NCI-H82 treated with DMSO at 0.1 percent for 48 hours (cell line): ENCODE measurements at regions not wholly inside any gene's neighbourhood (a gene's known extent, or its start where the extent isn't known, plus 50 kb on each side); places are given as distances from the start of the nearest gene placed in this dataset.
"Not testable (repeated sequence)": the region's sequence is repeated elsewhere in the genome, so short reads cannot be mapped to it uniquely, and the experiment has no call there.

Experiments used
- DNase-seq: peaks from one replicate; lab custom pipeline; 2025; ENCODE audit not compliant: unreplicated experiment; lab: John Stamatoyannopoulos, UW

DNA sequence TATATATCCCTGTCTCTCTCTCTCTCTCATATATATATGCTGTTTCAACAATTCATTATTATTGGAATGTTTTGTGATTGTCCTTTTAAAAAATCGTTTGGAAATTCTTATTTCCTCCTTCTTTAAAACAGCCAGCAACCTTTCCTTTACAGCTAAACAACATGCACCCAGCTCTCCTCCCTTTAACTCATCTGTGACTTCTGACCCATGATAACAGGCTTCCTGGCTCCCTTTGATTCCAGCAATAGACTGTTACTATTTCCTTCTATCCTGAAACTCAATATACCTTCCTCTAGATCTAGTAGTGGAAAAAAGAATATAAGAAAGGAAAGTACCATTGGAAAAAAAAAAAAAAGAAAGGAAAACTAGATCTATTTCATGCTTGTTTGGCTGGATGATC lies 254.7 kb upstream of the RGMB start:
- no peak for DNase-seq

DNA sequence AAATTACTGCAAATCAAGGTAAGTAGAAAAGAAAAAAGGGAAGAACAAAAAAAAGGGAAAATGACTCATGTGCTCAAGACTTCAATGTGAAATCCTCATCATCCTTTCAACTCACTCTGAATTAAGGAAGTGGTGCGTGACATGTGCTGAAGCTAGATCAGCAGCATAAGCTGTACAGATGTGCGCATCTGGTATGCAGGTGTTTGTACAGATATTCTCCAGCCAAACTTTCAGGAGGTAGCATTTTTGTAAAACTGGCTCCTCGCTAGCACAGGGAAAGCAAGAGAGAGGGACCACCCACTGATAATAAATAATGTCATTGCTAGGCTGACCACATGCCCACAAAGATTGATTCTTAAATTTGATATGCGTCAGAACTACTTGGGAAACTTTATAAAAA lies 253.9 kb upstream of the RGMB start:
- no peak for DNase-seq

DNA sequence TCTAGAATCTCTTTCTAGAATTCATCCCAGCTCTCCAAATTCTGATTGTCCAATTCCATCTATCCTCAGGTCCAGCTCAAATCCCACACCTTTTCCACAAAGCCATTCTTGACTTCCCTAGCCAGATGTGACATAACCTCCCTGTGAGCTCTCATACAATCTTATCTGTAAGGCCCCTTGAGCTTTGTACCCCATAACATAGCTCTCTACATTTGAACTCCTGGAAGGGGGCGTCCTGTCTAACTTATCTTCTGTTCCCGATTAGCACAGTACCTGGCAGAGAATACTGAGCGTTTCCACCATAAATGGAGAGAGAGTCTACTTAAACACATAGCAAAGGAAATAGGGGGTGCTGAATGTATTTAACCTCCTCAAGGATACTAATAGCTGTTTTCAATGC lies 251.6 kb upstream of the RGMB start:
- DNase-seq = no peak

DNA sequence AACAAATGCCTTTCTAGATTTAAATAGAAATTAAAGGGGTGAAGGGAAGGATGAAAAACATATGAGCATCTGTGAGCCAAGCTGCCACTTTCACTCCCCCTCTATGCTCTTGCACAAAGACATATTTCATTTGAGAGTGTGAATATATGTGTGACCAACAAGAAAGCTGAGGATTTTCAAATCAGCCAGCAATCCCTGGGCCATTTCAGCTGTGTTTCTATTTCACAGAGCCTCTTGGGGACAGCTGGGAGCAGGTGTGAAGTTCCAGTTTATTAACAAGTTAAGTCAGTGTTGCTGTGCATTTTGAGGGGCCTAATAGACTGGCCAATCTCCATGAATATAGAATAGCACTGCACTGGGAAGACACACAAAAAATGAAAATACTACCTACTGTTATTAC lies 248.7 kb upstream of the RGMB start:
- DNase-seq = no peak

DNA sequence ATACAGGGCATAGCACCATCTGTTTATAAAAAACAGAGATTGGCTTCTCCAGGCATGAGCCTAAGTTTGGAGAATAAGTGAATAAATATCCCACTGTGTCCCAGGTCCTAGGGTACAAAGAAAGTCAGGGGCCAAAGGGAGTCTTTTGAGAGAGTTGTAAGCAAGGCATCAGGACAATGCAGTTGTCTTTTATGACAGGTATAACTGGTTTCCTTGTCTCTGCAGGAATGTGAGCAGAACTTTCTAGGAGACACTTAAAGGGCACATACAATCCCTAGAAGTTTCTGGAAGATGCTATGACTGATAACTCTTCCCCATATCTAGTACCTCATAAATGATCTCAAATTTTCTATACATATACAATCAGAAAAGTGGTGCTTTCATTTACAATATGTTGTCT lies 245.6 kb upstream of the RGMB start:
- DNase-seq = no peak

DNA sequence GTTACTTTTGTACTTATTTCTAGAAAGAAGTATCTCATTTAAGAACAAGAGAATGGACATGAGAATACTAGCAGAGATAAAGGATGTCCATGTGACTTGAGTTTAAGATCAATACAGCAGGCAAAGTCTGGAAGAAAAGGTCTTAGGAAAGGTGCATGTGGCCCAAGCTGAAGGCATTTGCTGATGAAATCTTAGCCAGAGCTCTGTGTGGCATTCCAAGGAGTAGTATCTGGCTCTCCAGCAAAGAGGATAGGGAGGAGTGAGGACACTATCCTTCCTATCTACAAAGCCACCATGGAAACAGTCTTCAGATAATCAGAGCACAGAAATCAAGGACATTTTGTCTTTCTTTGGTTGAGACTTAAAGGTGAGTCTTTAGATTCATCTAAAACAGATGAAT lies 244.1 kb upstream of the RGMB start:
- no peak for DNase-seq

DNA sequence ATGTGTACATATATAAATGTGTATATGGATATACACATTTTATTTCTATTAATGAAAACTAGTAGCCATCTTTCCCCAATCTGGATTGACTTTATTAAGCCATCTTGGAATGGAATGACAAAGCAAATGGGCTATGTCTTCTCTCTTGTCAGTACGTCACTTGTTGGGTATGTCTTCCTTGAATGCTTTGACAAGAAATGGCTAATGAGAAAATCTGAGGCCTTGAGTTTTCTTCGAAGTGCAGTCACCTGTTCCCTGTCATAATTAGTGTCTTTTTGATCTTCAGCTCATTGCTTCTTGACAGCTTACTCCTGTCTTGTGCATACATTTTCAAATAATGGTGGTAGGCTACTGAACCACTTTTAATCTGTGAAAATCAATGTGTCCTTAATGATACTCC lies 243.2 kb upstream of the RGMB start:
- DNase-seq = no peak

DNA sequence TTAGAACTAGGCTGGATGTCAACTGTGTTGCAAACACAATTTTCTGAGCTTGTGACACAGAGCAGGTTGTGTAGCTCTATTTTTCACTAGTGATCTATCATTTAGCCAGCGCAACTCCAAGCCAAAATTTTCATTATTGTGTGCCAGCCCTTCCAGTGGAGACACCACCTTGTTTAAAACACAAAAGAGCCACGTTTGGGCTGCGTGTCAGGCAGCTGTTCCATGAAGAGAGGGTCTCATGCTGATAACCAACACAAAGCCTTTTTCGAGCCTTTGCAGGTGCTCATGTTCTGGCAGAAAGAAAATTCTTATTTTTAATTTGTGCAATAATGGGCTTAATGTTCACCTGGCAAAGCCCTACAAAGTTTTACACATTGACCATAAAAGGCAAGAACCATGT lies 237.6 kb upstream of the RGMB start:
- no peak for DNase-seq

DNA sequence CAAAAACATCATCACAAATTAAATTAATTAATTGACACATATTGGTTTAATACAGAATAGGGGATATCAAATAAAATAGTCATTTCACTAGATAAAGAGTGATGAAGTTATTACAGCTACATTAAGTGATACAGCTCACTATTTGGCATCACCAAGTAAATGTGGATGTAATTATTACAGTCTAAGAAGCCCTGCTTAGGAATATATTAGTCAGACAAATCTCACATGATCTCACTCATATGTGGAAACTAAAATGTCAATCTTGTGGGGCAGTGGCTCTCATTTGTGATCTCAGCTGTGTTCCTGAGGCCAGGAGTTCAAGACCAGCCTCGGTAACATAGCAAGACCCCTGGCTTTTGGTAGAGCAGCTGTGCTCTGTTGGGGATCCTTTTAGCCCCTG lies 233.4 kb upstream of the RGMB start:
- DNase-seq = no peak

DNA sequence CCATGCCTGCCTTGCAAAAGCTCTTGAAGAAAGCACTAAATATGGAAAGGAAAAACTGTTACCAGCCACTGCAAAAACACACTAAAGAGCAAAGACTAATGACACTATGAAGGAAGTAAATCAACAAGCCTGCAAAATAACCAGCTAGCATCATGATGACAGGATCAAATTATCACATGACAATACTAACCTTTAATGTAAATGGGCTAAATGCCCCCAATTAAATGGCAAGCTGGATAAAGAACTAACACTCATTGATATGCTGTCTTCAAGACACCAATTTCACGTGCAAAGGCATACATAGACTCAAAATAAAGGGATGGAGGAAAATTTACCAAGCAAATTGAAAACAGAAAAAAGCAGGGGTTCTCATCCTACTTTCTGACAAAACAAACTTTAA lies 231.8 kb upstream of the RGMB start:
- DNase-seq = no peak

DNA sequence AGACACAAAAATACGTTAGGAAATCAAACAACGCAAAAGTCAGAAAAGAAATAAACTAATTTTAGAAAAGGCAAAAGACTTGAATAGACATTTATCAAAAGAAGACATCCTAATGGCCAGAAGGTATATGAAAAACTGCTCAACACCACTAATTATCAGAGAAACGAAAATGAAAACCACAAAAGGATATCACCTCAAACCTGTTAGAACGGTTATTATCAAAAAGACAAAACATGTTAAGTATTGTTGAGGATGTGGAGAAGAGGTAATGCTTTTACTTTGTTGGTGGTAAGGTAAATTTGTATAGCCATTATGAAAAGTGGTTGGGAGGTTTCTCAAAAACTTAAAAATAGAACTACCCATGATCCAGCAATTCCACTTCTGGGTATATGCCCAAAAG lies 230.0 kb upstream of the RGMB start:
- no peak for DNase-seq

DNA sequence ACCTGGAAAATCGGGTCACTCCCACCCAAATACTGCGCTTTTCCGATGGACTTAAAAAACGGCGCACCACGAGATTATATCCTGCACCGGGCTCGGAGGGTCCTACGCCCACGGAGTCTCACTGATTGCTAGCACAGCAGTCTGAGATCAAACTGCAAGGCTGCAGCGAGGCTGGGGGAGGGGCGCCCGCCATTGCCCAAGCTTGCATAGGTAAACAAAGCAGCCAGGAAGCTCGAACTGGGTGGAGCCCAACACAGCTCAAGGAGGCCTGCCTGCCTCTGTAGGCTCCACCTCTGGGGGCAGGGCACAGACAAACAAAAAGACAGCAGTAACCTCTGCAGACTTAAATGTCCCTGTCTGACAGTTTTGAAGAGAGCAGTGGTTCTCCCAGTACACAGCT lies 226.5 kb upstream of the RGMB start:
- not testable (repeated sequence) for DNase-seq

DNA sequence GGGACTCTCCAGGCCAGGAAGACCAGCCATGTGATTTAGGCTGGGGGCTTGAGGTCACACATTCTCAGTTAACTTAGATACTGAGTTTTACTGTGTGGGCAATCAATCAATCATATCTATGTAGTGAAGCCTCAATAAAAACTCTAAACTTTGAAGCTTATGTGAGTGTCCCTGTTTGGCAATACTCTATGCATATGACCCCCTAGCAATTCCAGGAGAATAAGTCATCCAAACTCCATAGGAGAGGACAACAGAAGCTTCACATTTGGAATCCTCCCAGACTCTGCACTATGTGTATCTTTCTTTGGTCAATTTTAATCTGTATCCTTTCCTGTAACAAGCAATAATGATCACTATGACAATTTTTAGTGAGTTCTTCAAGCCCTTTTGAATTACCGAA lies 216.8 kb upstream of the RGMB start:
- DNase-seq = no peak

DNA sequence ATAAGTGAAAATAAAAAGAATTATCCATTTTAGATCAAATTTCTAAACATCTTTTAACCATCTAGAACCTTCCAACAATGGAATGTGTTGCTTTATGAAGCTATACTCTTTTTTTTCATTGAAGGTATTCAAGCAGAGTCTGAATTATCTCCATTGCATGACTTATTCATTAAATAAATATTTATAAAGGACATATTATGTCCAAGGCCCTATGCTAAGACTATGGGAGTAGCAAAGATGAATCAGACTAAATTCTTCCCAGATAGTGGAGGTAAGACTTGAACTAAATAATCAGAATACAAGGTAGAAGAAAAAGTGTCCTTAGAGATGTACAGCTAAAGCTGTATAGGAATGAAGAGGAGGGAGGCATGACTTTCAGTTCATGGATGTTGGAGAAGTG lies 215.5 kb upstream of the RGMB start:
- DNase-seq = no peak

DNA sequence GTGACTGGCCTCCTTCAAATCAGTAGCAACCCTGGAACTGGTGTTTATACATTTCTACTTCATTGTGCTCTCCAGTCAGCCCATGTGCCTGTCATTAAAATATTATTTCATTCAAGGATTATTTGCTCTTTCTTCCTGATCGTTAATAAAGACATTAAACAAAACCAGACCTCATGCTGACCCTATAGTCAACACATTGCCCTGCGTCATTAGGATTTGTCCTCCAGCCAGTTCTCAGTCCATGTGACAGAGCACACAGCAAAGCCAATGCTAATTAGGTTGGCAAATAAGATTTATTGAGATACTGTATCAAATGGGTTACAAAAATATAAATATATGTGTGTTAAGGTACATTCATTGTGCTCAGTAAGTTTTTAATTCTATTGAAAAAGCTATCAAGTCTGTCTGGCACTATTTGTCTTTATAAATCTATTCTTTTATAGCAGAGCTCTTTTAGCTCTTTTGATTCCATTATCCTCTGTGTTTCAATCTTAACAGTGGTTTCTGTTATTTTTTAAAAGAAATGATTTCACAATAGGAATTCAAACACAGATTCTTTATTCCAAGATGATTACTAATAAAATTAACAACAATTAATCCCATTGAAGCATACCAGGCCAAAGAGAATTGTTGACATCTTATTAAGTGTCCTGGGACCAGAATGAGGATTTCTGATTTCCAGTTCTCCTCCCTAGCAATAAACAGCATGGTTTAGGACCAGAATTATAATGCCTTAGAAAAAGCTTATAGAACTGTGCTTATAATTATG lies 209.4 kb upstream of the RGMB start:
- DNase-seq = no peak

DNA sequence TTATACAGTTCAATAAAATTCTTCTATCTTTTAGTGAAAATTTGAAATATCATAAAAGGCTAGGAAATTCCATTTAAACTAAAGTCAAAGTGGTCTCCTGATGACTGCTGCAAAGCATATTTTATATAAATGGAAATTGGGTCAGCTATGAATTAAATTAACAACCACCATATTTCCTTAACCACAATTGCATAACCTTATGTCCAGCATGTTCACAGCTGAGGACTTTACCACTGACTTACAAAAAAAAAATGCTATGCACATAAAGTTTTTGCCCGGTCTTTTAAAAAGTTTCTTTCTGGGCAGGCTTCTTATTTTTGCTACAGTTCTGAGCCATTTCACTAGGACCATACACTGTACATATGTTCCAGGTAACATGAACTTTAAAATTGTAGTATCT lies 208.6 kb upstream of the RGMB start:
- no peak for DNase-seq

DNA sequence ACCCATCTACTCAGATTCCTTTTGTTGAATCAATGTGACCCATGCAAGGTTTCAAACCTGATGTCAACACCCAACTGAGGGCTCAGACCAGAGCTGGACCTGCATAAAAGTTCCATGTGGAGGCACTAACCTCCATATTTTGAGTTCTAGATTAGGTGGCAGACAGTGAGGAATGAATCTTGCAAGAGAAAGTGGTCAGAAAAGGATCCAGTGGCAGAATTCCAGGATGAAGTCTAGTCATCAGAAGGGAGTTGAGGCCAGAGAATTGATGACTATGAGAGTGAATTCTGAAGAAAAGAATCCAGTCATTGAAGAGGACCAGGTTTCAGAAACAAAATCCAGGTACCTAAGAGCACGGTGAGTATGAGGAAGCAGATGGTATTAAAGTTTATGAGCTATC lies 205.1 kb upstream of the RGMB start:
- no peak for DNase-seq

DNA sequence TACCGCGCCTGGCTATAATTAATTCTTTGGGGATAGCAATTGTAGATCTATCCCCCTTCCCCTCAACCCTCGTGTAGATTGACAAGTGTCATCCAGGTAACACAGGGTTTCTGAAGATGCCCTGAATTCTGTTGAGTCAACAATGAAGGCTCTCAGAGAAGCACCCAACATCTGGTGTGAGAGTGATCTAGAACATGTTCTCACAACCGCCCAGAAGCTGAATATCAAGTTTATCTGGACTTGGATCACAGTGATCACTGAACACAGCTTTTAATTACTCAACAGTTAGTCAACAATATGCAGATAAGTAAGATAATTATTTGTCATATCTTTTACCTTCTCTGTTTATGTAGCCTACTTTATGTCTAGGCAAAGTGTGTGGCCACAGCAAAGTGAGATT lies 204.2 kb upstream of the RGMB start:
- no peak for DNase-seq

DNA sequence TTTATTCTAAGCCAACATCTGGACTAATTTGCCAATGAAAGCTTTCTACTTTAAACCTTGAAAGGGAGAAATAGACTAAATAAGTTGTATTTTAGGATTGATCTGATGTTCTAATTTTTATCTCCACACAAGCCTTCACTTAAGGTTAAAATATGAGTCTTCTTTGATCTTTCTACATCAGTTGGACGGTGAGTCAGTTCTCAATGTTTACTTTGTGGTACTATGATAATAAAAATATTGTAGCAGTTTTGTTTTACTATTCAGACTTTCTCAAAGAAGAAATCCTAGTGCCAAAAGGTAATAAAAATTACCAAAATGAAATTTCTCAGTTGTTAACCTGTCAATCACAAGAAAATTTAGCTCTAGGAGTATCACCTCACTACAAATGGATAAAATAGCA lies 203.5 kb upstream of the RGMB start:
- no peak for DNase-seq

DNA sequence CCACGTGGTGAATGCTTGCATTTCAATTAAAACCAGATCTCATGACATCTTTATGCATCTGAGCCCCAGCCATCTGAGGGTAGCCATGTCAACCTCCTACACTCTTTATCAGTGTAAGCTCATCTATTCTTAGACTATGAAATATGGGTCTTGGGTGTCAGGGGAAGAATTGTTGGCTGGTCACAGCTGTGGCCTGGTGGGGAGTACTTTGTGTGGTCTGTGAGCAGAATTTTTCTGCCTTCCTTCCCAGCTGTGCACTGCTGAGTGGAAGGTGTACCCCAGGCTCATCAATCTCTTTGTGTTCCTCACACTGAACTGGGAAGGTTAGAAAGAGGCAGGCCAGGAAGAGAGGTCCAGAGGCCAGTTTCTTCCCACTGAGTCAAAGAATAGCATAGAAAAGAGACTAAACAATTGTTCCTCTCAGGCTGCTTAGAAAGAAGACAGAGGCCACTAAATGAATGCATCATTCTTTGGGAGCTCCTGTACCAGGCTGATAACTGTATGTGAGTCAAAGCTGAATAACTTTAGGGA lies 202.7 kb upstream of the RGMB start:
- no peak for DNase-seq

DNA sequence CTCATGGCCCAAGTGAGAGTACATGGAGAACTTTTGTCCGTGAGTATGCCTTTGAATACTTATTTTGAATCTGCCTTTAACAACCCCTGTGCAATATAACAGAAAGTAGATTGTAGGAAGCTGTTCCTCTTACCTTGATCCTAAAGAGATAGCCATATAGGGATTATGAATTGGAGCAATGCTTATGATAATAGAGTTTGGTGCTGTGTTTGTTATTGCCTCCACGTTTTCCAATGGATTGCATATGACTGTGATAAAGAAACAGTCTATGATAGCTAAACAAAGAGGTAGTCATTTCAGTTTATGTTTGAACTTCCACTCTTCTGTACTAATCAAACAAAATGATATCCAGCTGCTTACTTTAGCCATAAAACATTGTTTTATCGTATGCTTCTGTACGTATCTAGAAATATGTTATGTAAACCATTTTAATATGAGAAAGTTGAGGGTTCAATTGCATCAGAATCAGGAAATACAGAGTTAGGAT lies 199.6 kb upstream of the RGMB start:
- DNase-seq = no peak

DNA sequence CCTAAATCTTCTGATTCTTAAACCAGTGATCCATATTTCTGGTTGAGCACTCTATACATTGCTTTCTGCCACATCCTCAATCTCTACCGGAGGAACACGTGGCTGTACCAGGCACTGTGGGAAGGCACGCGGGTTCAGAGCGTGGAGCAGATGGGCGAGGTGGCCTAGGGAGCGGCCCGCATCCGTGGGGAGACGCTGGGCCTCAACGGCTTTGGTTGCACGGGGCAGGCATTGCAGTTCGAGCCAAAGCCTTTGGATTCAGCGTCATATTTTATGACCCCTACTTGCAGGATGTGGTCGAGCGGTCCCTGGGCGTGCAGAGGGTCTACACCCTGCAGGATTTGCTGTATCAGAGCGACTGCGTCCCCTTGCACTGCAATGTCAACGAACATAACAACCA lies 197.2 kb upstream of the RGMB start:
- no peak for DNase-seq

DNA sequence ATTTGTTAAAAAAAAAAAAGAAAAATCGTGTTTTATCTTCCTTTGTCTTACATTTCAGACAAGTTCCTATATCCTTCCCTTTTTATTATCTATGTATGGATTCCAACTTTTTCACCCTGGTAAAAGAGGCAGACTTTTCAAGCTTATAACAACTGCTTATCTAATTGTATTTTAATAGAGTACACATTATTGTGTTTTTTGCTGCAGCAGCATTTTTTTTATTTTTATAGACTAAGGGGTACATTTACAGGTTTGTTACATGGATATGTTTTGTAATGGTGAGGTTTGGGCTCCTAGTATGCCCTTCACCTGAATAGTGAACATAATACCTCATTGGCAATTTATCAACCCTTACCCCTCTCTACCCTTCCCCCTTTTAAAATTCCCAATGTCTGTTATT lies 195.0 kb upstream of the RGMB start:
- no peak for DNase-seq
